Upper lobe of left lung (tissue), 4 donors: ENCODE measurements at regions not wholly inside any gene's neighbourhood (a gene's known extent, or its start where the extent isn't known, plus 50 kb on each side); places are given as distances from the start of the nearest gene placed in this dataset.

Source experiments
- EP300 ChIP-seq, 4 donors: sonication (generic); formaldehyde crosslinking; IDR thresholded peaks; one replicate each; pipeline ENCODE4 v1.5.1; 2017; ENCODE audit warnings: antibody characterized with exemption in 4 of 4, control low read depth in 2 of 4
- POLR2A ChIP-seq, 4 donors: fragments of 450-650 bp; IDR thresholded peaks; one replicate each; pipeline ENCODE4 v1.5.1; 2016 to 2017; ENCODE audit warnings: antibody characterized with exemption in 4 of 4, mild to moderate bottlenecking in 2 of 4
- POLR2AphosphoS5 ChIP-seq, 2 donors: sonication (generic); formaldehyde crosslinking; IDR thresholded peaks; one replicate each; pipeline ENCODE4 v1.5.1; 2017; ENCODE audit warnings: antibody characterized with exemption in 2 of 2
- TF ChIP-seq, protein P1 (sequence below), 6 experiments: fragments of 450-650 bp in 4 of 6; fragments of 200-600 bp in 2 of 6; sonication (generic) in 2 of 6; IDR thresholded peaks; one replicate each; pipeline ENCODE4 v1.5.1; 2016 to 2019; ENCODE audit warnings: antibody characterized with exemption in 6 of 6

DNA sequence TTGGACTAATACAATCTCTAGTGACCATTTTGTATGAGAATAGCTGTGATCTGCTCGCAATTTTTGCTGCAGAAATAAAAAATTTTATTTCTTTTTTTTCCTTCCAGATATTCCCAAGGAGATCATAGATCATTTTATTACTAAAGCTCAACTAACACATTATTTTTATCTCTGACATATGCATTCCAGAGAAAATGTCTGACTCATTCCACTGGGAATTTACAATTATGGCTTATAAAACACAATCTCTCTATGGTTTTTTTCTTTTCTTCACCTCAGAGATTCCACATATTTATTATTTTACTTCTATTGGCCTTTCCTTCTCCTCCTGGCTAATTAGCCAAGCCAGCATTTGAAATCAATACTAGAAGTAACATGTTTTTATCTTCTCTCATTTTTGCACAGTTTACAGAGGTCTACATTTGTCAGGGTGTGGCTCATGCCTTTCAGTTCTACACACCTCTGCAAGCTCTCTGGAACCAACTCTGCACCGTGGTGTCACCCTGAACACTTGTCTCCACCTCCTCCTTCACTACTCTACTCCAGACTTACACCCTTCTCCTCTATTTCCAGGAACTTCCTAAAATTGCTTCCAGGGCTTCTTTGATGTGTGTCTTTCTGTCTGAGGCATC lies 59.8 kb upstream of the GPM6A start:
- TF ChIP-seq POLR2AphosphoS5 (IDR thresholded peaks at IDR 0.05) = no peak
- TF ChIP-seq, protein P1, sequence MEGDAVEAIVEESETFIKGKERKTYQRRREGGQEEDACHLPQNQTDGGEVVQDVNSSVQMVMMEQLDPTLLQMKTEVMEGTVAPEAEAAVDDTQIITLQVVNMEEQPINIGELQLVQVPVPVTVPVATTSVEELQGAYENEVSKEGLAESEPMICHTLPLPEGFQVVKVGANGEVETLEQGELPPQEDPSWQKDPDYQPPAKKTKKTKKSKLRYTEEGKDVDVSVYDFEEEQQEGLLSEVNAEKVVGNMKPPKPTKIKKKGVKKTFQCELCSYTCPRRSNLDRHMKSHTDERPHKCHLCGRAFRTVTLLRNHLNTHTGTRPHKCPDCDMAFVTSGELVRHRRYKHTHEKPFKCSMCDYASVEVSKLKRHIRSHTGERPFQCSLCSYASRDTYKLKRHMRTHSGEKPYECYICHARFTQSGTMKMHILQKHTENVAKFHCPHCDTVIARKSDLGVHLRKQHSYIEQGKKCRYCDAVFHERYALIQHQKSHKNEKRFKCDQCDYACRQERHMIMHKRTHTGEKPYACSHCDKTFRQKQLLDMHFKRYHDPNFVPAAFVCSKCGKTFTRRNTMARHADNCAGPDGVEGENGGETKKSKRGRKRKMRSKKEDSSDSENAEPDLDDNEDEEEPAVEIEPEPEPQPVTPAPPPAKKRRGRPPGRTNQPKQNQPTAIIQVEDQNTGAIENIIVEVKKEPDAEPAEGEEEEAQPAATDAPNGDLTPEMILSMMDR (IDR thresholded peaks at IDR 0.05) = no peak
- no peak for TF ChIP-seq POLR2A (IDR thresholded peaks at IDR 0.05)
- TF ChIP-seq EP300 (IDR thresholded peaks at IDR 0.05) = no peak
